Left lobe of liver (tissue), 2 donors: ENCODE measurements at regions not wholly inside any gene's neighbourhood (a gene's known extent, or its start where the extent isn't known, plus 50 kb on each side); places are given as distances from the start of the nearest gene placed in this dataset.

Experiments used
- ATAC-seq: fragments of 200-7000 bp; cut with Tn5 transposase; one replicate; pipeline ENCODE4 v1.9.1; 2020; ENCODE audit warnings: mild to moderate bottlenecking, moderate library complexity
- DNase-seq: peaks from one replicate; pipeline ENCODE4 v3.0.0-alpha.2; 2020; ENCODE audit warnings: low spot score
- donor health status: DM: no; HTN: no; CAD: no; lungs with moderate emphysema.
- donor health status: DM: no; HTN: yes; CAD: no.

- DNase-seq, result no peak
- ATAC-seq, result no peak
Observed at GRCh38 chr10:110432084-110432483, 65.6 kb upstream of the DUSP5 start.

GRCh38 chr10:110432814-110433565 is 64.7 kb upstream of the DUSP5 start:
- ATAC-seq (no peak), DNase-seq (no peak)

GRCh38 chr10:110433740-110434139 is 64.0 kb upstream of the DUSP5 start:
- DNase-seq (no peak), ATAC-seq (peak; percentile 42)

GRCh38 chr10:110434489-110435096 is 63.1 kb upstream of the DUSP5 start:
- ATAC-seq (no peak), DNase-seq (no peak)

GRCh38 chr10:110436554-110437350 is 61.0 kb upstream of the DUSP5 start:
- peak; percentile 65 for DNase-seq
- ATAC-seq, result peak; percentile 94

GRCh38 chr10:110437351-110437605 is 60.4 kb upstream of the DUSP5 start:
- ATAC-seq (no peak), DNase-seq (no peak)

GRCh38 chr10:110437761-110438341 is 59.9 kb upstream of the DUSP5 start:
- ATAC-seq, result no peak
- DNase-seq, result no peak

GRCh38 chr10:110442746-110443145 is 55.0 kb upstream of the DUSP5 start:
- no peak for ATAC-seq

GRCh38 chr10:110443239-110444003 is 54.3 kb upstream of the DUSP5 start:
- peak; percentile 21 for DNase-seq
- no peak for ATAC-seq

More at GRCh38 chr10:110442746-110443145, 55.0 kb upstream of the DUSP5 start:
- DNase-seq, result peak; percentile 32

GRCh38 chr10:110444004-110444337 is 53.7 kb upstream of the DUSP5 start:
- peak; percentile 21 for DNase-seq
- ATAC-seq, result no peak

GRCh38 chr10:110445871-110446270 is 51.8 kb upstream of the DUSP5 start:
- DNase-seq (peak; percentile 21), ATAC-seq (no peak)

- no peak for DNase-seq
- ATAC-seq, result no peak
Observed at GRCh38 chr10:110446277-110446676, 51.4 kb upstream of the DUSP5 start.

- DNase-seq, result peak; percentile 40
- ATAC-seq, result peak; percentile 29
Observed at GRCh38 chr10:110446954-110447608, 50.6 kb upstream of the DUSP5 start.

- DNase-seq (peak; percentile 18), ATAC-seq (no peak)
Observed at GRCh38 chr10:110447886-110448285, 49.8 kb upstream of the DUSP5 start.
